Ascending aorta (tissue), 2 donors: ENCODE measurements at regions not wholly inside any gene's neighbourhood (a gene's known extent, or its start where the extent isn't known, plus 50 kb on each side); places are given as distances from the start of the nearest gene placed in this dataset.

Experiments
- DNase-seq, 2 donors: peaks; one replicate each; pipeline ENCODE4 v3.0.0-alpha.2; 2019; ENCODE audit warnings: low spot score in 2 of 2
- H3K27ac ChIP-seq, 2 donors: fragments of 200-600 bp; sonication (generic); one replicate each; pipeline ENCODE4 v1.5.1; 2016 to 2017; ENCODE audit warnings: mild to moderate bottlenecking in 1 of 2
- H3K27me3 ChIP-seq: fragments of 200-600 bp; sonication (generic); one replicate; pipeline ENCODE4 v1.5.1; 2017
- H3K36me3 ChIP-seq, 2 donors: fragments of 200-600 bp; sonication (generic); one replicate each; pipeline ENCODE4 v1.5.1; 2016
- H3K4me1 ChIP-seq, 2 donors: fragments of 200-600 bp; sonication (generic); one replicate each; pipeline ENCODE4 v1.5.1; 2016 to 2017; ENCODE audit warnings: mild to moderate bottlenecking in 1 of 2
- H3K4me3 ChIP-seq, 2 donors: fragments of 200-600 bp; sonication (generic); one replicate each; pipeline ENCODE4 v1.5.1; 2016 to 2017; ENCODE audit warnings: mild to moderate bottlenecking in 1 of 2
- H3K9me3 ChIP-seq, 2 donors: fragments of 200-600 bp; sonication (generic); one replicate each; pipeline ENCODE4 v1.5.1; 2016
- CTCF ChIP-seq, 3 experiments: fragments of 200-600 bp in 2 of 3; fragments of 450-650 bp in 1 of 3; sonication (generic) in 2 of 3; IDR thresholded peaks; one replicate each; pipeline ENCODE4 v1.5.1; 2016 to 2019; ENCODE audit warnings: antibody characterized with exemption in 3 of 3, mild to moderate bottlenecking in 1 of 3, moderate library complexity in 1 of 3
- intact Hi-C: fragments of 100-400 bp; cut with DNase I; formaldehyde crosslinking; loops from one replicate; pipeline ENCODE4 v1.15.1; 2023

GRCh38 chr6:112591329-112591728, 244.2 kb downstream of the RFPL4B start:
- no peaks in the 10 kb centered on the region for H3K9me3 ChIP-seq
- no peaks in the 10 kb centered on the region for H3K4me1 ChIP-seq
- H3K36me3 ChIP-seq: no peaks in the 10 kb centered on the region
- intact Hi-C loops: no loop called here
- no peak for DNase-seq
- no peak overlapping the region for H3K4me3 ChIP-seq
- no peak for TF ChIP-seq CTCF (IDR thresholded peaks at IDR 0.05)
- H3K27me3 ChIP-seq: no peaks in the 10 kb centered on the region
- H3K27ac ChIP-seq: no peak overlapping the region

GRCh38 chr6:112592159-112592558, 245.0 kb downstream of the RFPL4B start:
- Histone ChIP-seq H3K9me3 (no peaks in the 10 kb centered on the region), H3K27ac (no peak overlapping the region), H3K27me3 (no peaks in the 10 kb centered on the region), H3K4me1 (no peaks in the 10 kb centered on the region), H3K4me3 (no peak overlapping the region), H3K36me3 (no peaks in the 10 kb centered on the region)
- TF ChIP-seq CTCF (IDR thresholded peaks at IDR 0.05): no peak
- intact Hi-C loops: no loop called here
- no peak for DNase-seq

DNA sequence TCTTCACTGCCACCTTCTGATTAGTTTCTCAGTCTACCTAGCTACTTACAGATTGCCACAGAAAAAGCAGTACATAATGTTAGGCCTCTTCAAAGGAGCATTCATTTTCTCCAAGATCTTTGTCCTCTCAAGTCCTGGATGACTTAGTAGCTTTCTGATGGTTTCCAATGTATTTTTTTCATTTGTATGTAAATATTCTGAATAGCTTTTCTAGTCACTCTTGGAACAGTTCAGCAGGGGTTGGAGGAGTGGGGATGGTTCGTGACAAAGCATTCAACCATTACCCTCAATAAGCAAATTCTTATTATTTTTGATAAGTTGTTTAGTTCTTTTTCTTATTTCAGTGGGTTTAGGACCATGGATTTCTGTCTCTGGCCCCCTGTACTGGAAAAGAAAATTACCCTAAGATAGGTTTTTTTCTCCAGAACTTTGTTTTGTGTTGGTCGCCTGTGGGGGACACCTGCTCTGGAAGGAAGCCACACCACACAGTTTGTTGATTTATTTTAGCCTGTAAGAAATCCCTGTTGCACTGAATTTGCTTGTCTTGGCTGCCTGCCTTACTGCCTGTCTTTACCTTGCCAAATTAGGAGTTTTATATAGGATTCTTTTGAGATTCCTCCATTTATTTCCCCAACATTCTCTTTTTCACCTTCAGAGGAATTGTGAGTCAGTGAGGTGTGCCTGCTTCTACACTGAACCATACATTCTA, 247.9 kb downstream of the RFPL4B start:
- intact Hi-C loops: no loop called here
- TF ChIP-seq CTCF (IDR thresholded peaks at IDR 0.05): no peak
- Histone ChIP-seq H3K27ac (no peak overlapping the region), H3K9me3 (no peaks in the 10 kb centered on the region), H3K4me1 (no peaks in the 10 kb centered on the region), H3K27me3 (no peaks in the 10 kb centered on the region), H3K36me3 (no peaks in the 10 kb centered on the region), H3K4me3 (no peak overlapping the region)
- DNase-seq: no peak

- H3K27me3 ChIP-seq: no peaks in the 10 kb centered on the region
These were observed 248.7 kb downstream of the RFPL4B start for GRCh38 chr6:112595841-112596240.

DNA sequence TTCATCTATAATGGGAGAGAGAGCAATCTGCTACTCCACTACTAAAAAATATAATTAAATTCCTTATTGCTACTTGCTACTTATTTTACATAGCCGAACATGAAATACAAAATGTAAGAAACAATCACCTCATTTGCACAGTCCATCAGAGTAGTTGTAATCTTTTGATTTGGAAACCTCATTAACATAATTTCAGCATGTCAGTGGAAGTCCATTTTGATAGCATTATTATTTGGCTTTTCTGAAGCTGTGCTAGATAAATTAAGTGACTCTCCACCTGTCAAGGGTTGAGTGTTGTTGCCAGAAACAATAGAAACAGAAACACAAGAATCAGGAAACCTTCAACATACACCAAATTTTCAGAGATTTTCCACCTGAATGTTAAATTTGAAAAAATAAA, 250.0 kb downstream of the RFPL4B start:
- H3K27ac ChIP-seq: no peak overlapping the region
- no peaks in the 10 kb centered on the region for H3K9me3 ChIP-seq
- H3K4me1 ChIP-seq: no peaks in the 10 kb centered on the region
- TF ChIP-seq CTCF (IDR thresholded peaks at IDR 0.05): no peak
- no peaks in the 10 kb centered on the region for H3K27me3 ChIP-seq
- H3K4me3 ChIP-seq: no peak overlapping the region
- intact Hi-C loops: no loop called here
- no peak for DNase-seq
- no peaks in the 10 kb centered on the region for H3K36me3 ChIP-seq

More at GRCh38 chr6:112595841-112596240, 248.7 kb downstream of the RFPL4B start:
- Histone ChIP-seq H3K4me3 (no peak overlapping the region), H3K27ac (no peak overlapping the region), H3K36me3 (no peaks in the 10 kb centered on the region), H3K4me1 (no peaks in the 10 kb centered on the region), H3K9me3 (no peaks in the 10 kb centered on the region)
- TF ChIP-seq CTCF (IDR thresholded peaks at IDR 0.05): no peak
- intact Hi-C loops: no loop called here
- DNase-seq: no peak

DNA sequence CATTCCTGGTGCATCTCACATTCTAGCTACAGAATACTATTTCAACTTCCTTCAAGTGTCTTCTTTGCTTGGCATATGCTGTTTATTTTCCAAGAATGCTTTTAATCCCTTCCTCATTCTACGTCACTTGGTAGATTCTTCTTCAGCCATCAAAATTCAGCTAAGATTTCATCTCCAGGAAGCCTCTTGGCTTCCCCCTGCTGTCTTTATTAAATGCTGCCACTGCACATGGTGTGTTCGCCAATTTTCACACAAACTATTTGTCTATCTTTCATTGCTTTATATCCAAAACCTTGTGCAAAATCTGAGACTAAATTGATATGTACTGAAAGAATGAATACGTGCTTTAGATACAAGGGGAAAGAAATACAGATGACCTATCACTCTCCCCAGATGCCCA, 253.0 kb downstream of the RFPL4B start:
- H3K27ac ChIP-seq: no peak overlapping the region
- DNase-seq: no peak
- no peak overlapping the region for H3K4me3 ChIP-seq
- intact Hi-C loops: no loop called here
- no peak for TF ChIP-seq CTCF (IDR thresholded peaks at IDR 0.05)
- no peaks in the 10 kb centered on the region for H3K4me1 ChIP-seq
- H3K9me3 ChIP-seq: peaks cover 0 to 3% of the 10 kb centered on the region in 2 donors
- no peaks in the 10 kb centered on the region for H3K36me3 ChIP-seq
- H3K27me3 ChIP-seq: no peaks in the 10 kb centered on the region
